GM12891 (cell line): ENCODE measurements at regions not wholly inside any gene's neighbourhood (a gene's known extent, or its start where the extent isn't known, plus 50 kb on each side); places are given as distances from the start of the nearest gene placed in this dataset.

Experiments
- DNase-seq: peaks from one replicate; pipeline ENCODE4 v3.0.0; 2011; ENCODE audit warnings: low spot score; ENCODE audit not compliant: insufficient read length
- FAIRE-seq: peaks from 2 replicates; lab custom pipeline; 2011; peaks lifted over from hg19 to GRCh38; lab: Jason Lieb, UNC
- PAX5 ChIP-seq: IDR thresholded peaks from 2 replicates; pipeline ENCODE4 v1.6.1; 2011; ENCODE audit warnings: low read length, moderate library complexity, mild to moderate bottlenecking; ENCODE audit not compliant: insufficient read depth, severe bottlenecking
- POLR2A ChIP-seq: IDR thresholded peaks from 2 replicates; pipeline ENCODE4 v1.6.1; 2011; ENCODE audit warnings: low read depth, low read length, control low read depth
- POLR2AphosphoS5 ChIP-seq: IDR thresholded peaks from 2 replicates; pipeline ENCODE4 v1.6.1; 2011; ENCODE audit warnings: low read depth, low read length, control low read depth
- POU2F2 ChIP-seq: IDR thresholded peaks from 2 replicates; pipeline ENCODE4 v1.6.1; 2011; ENCODE audit warnings: low read depth, mild to moderate bottlenecking, control low read depth, low read length, moderate library complexity
- SPI1 ChIP-seq: IDR thresholded peaks from 2 replicates; pipeline ENCODE4 v1.6.1; 2011; ENCODE audit warnings: low read depth, low read length, control low read depth
- TAF1 ChIP-seq: IDR thresholded peaks from 2 replicates; pipeline ENCODE4 v1.6.1; 2011; ENCODE audit warnings: low read depth, low read length, control low read depth

- FAIRE-seq: peak; percentile 40
Observed at GRCh38 chr6:14861491-14861943, 384.4 kb upstream of the JARID2 start.

DNA sequence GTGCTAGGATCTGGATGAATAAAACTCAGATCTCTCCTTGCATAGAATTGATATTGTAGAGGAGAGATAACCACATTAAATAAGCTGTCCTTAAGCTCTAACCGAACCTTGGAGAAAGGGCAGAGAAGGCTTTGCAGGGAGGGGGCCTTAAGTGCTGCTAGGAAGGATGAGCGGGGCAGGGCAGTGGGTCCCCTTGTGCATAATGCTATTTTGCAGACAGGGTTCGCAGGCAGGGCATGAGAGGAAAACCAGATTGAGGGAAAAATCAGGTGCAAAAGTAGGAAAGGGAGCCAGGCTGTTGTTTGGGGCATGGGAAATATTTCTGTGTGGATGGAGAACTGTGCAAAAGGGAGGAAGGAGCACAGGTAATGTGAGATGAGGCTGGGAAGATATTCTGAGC lies 383.0 kb upstream of the JARID2 start:
- TF ChIP-seq PAX5: no peak
- TF ChIP-seq TAF1: no peak
- no peak for TF ChIP-seq POLR2A
- TF ChIP-seq SPI1: no peak
- no peak for TF ChIP-seq POLR2AphosphoS5
- TF ChIP-seq POU2F2: no peak
- FAIRE-seq (no peak), DNase-seq (no peak)

More at GRCh38 chr6:14861491-14861943, 384.4 kb upstream of the JARID2 start:
- TF ChIP-seq TAF1 (no peak), POLR2A (no peak), POLR2AphosphoS5 (no peak), SPI1 (no peak), PAX5 (no peak), POU2F2 (no peak)
- DNase-seq: no peak

GRCh38 chr6:14863902-14864850 lies 381.7 kb upstream of the JARID2 start:
- TF ChIP-seq SPI1: no peak
- no peak for TF ChIP-seq POLR2A
- no peak for TF ChIP-seq POU2F2
- FAIRE-seq (peak; percentile 23), DNase-seq (no peak)

- FAIRE-seq: peak; percentile 33
- DNase-seq: no peak
- no peak for TF ChIP-seq TAF1
- TF ChIP-seq SPI1: no peak
- no peak for TF ChIP-seq PAX5
- TF ChIP-seq POU2F2: no peak
- TF ChIP-seq POLR2A: no peak
- TF ChIP-seq POLR2AphosphoS5: no peak
Observed at GRCh38 chr6:14865531-14866100, 380.3 kb upstream of the JARID2 start.

- DNase-seq: no peak
- no peak for FAIRE-seq
- TF ChIP-seq TAF1 (no peak), POU2F2 (no peak), SPI1 (no peak), POLR2AphosphoS5 (no peak), POLR2A (no peak), PAX5 (no peak)
Observed at GRCh38 chr6:14867802-14868201, 378.1 kb upstream of the JARID2 start.

DNA sequence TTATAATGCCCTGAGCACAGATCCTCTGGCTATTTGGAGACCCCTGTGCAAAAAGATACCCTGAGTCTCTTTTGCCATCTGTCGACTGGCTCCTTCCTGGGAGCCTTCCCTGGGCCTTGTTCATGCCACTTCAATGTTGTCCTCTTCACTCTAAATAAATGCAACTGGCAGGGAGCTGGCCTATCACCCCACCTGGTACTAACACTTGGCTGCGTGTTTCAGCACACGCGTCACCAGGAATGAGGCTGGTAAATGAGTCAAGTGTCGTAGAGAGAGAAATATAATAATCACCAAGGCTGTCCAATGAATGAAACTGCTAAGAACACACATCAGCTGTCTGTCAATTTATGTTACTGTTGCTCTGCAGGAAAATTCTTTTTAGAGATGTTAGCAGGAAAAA lies 374.6 kb upstream of the JARID2 start:
- TF ChIP-seq POLR2AphosphoS5 (no peak), POLR2A (no peak), TAF1 (no peak), SPI1 (no peak), PAX5 (no peak), POU2F2 (no peak)
- no peak for FAIRE-seq
- DNase-seq: no peak

GRCh38 chr6:14873101-14873500 lies 372.8 kb upstream of the JARID2 start:
- peak; percentile 9 for FAIRE-seq
- TF ChIP-seq SPI1: no peak
- no peak for DNase-seq

- FAIRE-seq (no peak), DNase-seq (no peak)
- TF ChIP-seq TAF1 (no peak), POU2F2 (no peak), SPI1 (no peak), POLR2A (no peak), PAX5 (no peak), POLR2AphosphoS5 (no peak)
Observed at GRCh38 chr6:14873781-14874441, 372.0 kb upstream of the JARID2 start.

DNA sequence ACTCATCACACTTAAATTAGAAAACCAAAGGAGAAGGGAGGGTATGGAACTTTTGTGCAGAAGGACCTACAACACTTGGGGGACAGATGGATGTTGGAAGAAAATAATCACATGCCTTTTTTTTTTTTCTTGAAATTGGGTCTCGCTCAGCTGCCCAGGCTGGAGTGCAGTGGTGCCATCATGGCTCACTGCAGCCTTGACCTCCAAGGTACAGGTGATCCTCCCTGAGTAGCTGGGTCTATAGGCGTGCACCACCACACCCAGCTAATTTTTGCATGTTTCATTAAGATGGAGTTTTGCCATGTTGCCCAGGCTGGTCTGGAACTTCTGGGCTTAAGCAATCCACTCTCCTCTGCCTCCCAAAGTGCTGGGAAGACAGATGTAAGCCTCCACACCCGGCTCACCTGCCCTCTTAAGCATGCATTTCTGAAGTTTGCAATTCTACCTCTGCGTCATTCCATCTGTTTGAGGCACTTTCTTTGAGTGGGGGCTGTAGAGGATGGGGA lies 370.8 kb upstream of the JARID2 start:
- FAIRE-seq (peak; percentile 67), DNase-seq (no peak)
- TF ChIP-seq PAX5 (no peak), POU2F2 (no peak), SPI1 (no peak), POLR2AphosphoS5 (no peak), TAF1 (no peak), POLR2A (no peak)
